Natural killer cell (primary cell): ENCODE measurements at regions not wholly inside any gene's neighbourhood (a gene's known extent, or its start where the extent isn't known, plus 50 kb on each side); places are given as distances from the start of the nearest gene placed in this dataset.

ENCODE experiments used
- ATAC-seq, 3 donors: fragments of 150-1000 bp in 2 of 3; fragments of 200-7000 bp in 1 of 3; cut with Tn5 transposase; 1 replicate in 1 of 3; 2 replicates in 2 of 3; pipeline ENCODE4 v1.10.0; 2021; ENCODE audit warnings: mild to moderate bottlenecking in 2 of 3, moderate library complexity in 2 of 3
- DNase-seq, 2 donors: peaks; one replicate each; pipeline versions ENCODE4 v3.0.0 to v3.0.0-alpha.2; 2013 to 2021; ENCODE audit warnings: mixed read lengths in 1 of 2
- H3K27ac ChIP-seq: one replicate; pipeline ENCODE4 v1.5.1; 2013; ENCODE audit warnings: mild to moderate bottlenecking, low read length
- H3K27me3 ChIP-seq: one replicate; pipeline ENCODE4 v1.6.1; 2013; ENCODE audit warnings: low read length; ENCODE audit not compliant: control insufficient read depth, insufficient read depth
- H3K36me3 ChIP-seq: one replicate; pipeline ENCODE4 v1.6.1; 2013; ENCODE audit warnings: low read length; ENCODE audit not compliant: control insufficient read depth, insufficient read depth
- H3K4me1 ChIP-seq: one replicate; pipeline ENCODE4 v1.6.1; 2013; ENCODE audit warnings: low read length; ENCODE audit not compliant: control insufficient read depth, insufficient read depth
- H3K4me3 ChIP-seq: one replicate; pipeline ENCODE4 v1.5.1; 2013; ENCODE audit warnings: low read length
- H3K9me3 ChIP-seq: one replicate; pipeline ENCODE4 v1.6.1; 2013; ENCODE audit warnings: low read length; ENCODE audit not compliant: control insufficient read depth, insufficient read depth
- H3K27ac Mint-ChIP-seq, 2 donors: one replicate each; pipeline ENCODE4 v1.8.0; 2022; ENCODE audit warnings: mild to moderate bottlenecking in 2 of 2, mixed read lengths in 2 of 2, moderate library complexity in 1 of 2
- H3K27me3 Mint-ChIP-seq, 2 donors: one replicate each; pipeline ENCODE4 v1.8.0; 2022; ENCODE audit warnings: low read depth in 2 of 2, mixed read lengths in 2 of 2
- H3K36me3 Mint-ChIP-seq: one replicate; pipeline ENCODE4 v1.8.0; 2022; ENCODE audit warnings: mixed read lengths
- H3K4me1 Mint-ChIP-seq, 2 donors: one replicate each; pipeline ENCODE4 v1.8.0; 2022; ENCODE audit warnings: mixed read lengths in 2 of 2
- H3K4me3 Mint-ChIP-seq: one replicate; pipeline ENCODE4 v1.8.0; 2022; ENCODE audit warnings: mild to moderate bottlenecking, moderate library complexity, mixed read lengths
- H3K9me3 Mint-ChIP-seq, 2 donors: one replicate each; pipeline ENCODE4 v1.8.0; 2022; ENCODE audit warnings: mixed read lengths in 2 of 2
- CTCF ChIP-seq: fragments of 200-600 bp; IDR thresholded peaks from one replicate; pipeline ENCODE4 v1.8.0; 2022; ENCODE audit warnings: antibody characterized with exemption
- WGBS: methylation state at CpG from one replicate; pipeline ENCODE4 v1.1.7; 2013; ENCODE audit warnings: missing lambda C conversion rate; ENCODE audit not compliant: insufficient coverage; 5-methylcytosine and 5-hydroxymethylcytosine counted together
- intact Hi-C: fragments of 100-400 bp; cut with micrococcal nuclease; formaldehyde crosslinking; loops from one replicate; pipeline ENCODE4 v1.14.2; 2022

GRCh38 chr14:42572032-42572431, 965.4 kb downstream of the LRFN5 start:
- H3K36me3 Mint-ChIP-seq, result peaks cover 14% of the 10 kb centered on the region
- H3K4me1 ChIP-seq, result no peaks in the 10 kb centered on the region
- intact Hi-C loops, result no loop called here
- no peaks in the 10 kb centered on the region for H3K36me3 ChIP-seq
- H3K27me3 ChIP-seq, result no peaks in the 10 kb centered on the region
- no peaks in the 10 kb centered on the region for H3K4me1 Mint-ChIP-seq
- H3K4me3 ChIP-seq, result no peak overlapping the region
- WGBS, result 92% methylated on average over 2 of the region's 2 CpGs
- no peak overlapping the region for H3K27ac ChIP-seq
- no peak overlapping the region for H3K4me3 Mint-ChIP-seq
- H3K27ac Mint-ChIP-seq, result no peak overlapping the region
- peaks cover 17% of the 10 kb centered on the region for H3K9me3 ChIP-seq
- no peaks in the 10 kb centered on the region for H3K27me3 Mint-ChIP-seq
- DNase-seq (no peak), ATAC-seq (no peak)
- H3K9me3 Mint-ChIP-seq, result peaks cover 16 to 33% of the 10 kb centered on the region in 2 donors
- no peak for TF ChIP-seq CTCF

GRCh38 chr14:42569227-42569626, 962.6 kb downstream of the LRFN5 start:
- DNase-seq (no peak), ATAC-seq (no peak)
- no peak overlapping the region for H3K27ac Mint-ChIP-seq
- no peaks in the 10 kb centered on the region for H3K36me3 ChIP-seq
- H3K27me3 Mint-ChIP-seq, result no peaks in the 10 kb centered on the region
- H3K4me3 Mint-ChIP-seq, result no peak overlapping the region
- intact Hi-C loops, result no loop called here
- H3K27ac ChIP-seq, result no peak overlapping the region
- no peak for TF ChIP-seq CTCF
- no peaks in the 10 kb centered on the region for H3K27me3 ChIP-seq
- H3K9me3 ChIP-seq, result peaks cover 16% of the 10 kb centered on the region
- no peaks in the 10 kb centered on the region for H3K4me1 Mint-ChIP-seq
- H3K4me3 ChIP-seq, result no peak overlapping the region
- peaks cover 16% of the 10 kb centered on the region for H3K36me3 Mint-ChIP-seq
- peaks cover 20 to 28% of the 10 kb centered on the region in 2 donors for H3K9me3 Mint-ChIP-seq
- no peaks in the 10 kb centered on the region for H3K4me1 ChIP-seq
- WGBS, result 67% methylated on average over 1 of the region's 3 CpGs

GRCh38 chr14:42565556-42565955, 958.9 kb downstream of the LRFN5 start:
- Histone ChIP-seq H3K4me3 (no peak overlapping the region), H3K27me3 (no peaks in the 10 kb centered on the region), H3K27ac (no peak overlapping the region), H3K9me3 (peaks cover 10% of the 10 kb centered on the region), H3K4me1 (no peaks in the 10 kb centered on the region), H3K36me3 (no peaks in the 10 kb centered on the region)
- no peak overlapping the region for H3K27ac Mint-ChIP-seq
- DNase-seq, result no peak
- H3K4me3 Mint-ChIP-seq, result no peak overlapping the region
- intact Hi-C loops, result no loop called here
- TF ChIP-seq CTCF, result no peak
- ATAC-seq, result no peak
- H3K36me3 Mint-ChIP-seq, result peaks cover 8% of the 10 kb centered on the region
- H3K9me3 Mint-ChIP-seq, result peaks cover 22 to 25% of the 10 kb centered on the region in 2 donors
- no peaks in the 10 kb centered on the region for H3K4me1 Mint-ChIP-seq
- H3K27me3 Mint-ChIP-seq, result no peaks in the 10 kb centered on the region

GRCh38 chr14:42563313-42563712, 956.6 kb downstream of the LRFN5 start:
- DNase-seq (no peak), ATAC-seq (no peak)
- Histone ChIP-seq H3K27me3 (no peaks in the 10 kb centered on the region), H3K4me1 (no peaks in the 10 kb centered on the region), H3K4me3 (no peak overlapping the region), H3K27ac (no peak overlapping the region), H3K9me3 (peaks cover 4% of the 10 kb centered on the region), H3K36me3 (no peaks in the 10 kb centered on the region)
- Mint-ChIP-seq H3K36me3 (peaks cover 8% of the 10 kb centered on the region), H3K27me3 (no peaks in the 10 kb centered on the region), H3K4me1 (no peaks in the 10 kb centered on the region), H3K4me3 (no peak overlapping the region), H3K27ac (no peak overlapping the region), H3K9me3 (peaks cover 19 to 22% of the 10 kb centered on the region in 2 donors)
- intact Hi-C loops, result no loop called here
- TF ChIP-seq CTCF, result no peak
